HG03064 (cell line): ENCODE measurements at regions not wholly inside any gene's neighbourhood (a gene's known extent, or its start where the extent isn't known, plus 50 kb on each side); places are given as distances from the start of the nearest gene placed in this dataset.
"Not testable (repeated sequence)": the region's sequence is repeated elsewhere in the genome, so short reads cannot be mapped to it uniquely, and the experiment has no call there.

Experiments
- ATAC-seq: cut with Tn5 transposase; IDR thresholded peaks from one replicate; pipeline ENCODE4 v1.9.1; 2021; ENCODE audit warnings: low read depth; ENCODE audit not compliant: unreplicated experiment

DNA sequence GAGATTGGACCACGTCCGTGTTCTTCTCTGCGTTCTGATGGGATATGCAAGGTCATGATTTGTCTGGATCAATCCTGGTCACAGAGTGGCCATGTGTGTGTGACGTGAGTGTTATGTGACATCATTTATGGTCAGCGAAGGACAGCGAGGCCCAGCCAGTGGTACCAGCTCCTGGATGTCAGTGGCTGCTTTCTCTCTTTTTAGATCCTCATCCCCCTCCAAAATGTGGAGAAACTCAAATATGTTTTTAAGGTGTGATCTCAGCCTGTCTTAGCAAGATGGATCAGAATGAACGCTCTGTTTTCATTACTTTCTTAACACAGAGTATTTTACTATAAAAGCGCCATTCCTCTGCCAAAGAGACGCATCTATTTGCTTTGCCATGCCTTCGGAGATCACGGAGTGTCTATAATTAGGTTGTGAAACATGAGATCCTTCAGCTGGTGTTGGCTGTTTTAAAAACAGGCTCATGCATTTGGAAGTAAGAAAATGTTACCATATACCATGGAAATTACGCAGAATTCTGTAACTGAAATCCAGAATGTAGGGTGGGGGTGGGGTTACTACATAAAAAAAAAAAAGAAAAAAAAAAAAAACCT, 245.5 kb upstream of the TCERG1L start:
- ATAC-seq = no peak

DNA sequence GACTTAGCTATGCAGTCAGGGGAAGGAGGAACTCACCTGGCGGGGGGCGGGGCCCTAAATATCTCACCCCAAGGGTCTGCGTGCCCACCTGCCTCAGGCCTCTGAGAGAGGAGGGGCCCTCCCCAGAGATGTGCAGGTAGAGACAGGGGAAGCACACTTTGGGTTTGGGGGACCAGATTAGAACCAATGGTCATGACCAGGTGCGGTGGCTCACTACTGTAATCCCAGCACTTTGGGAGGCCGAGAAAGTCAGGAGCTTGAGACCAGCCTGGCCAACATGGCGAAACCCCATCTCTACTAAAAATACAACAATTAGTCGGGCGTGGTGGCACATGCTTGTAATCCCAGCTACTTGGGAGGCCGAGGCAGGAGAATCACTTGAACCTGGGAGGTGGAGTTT, 246.4 kb upstream of the TCERG1L start:
- ATAC-seq = not testable (repeated sequence)

- ATAC-seq = no peak
Observed at GRCh38 chr10:131559450-131559911, 248.0 kb upstream of the TCERG1L start.

DNA sequence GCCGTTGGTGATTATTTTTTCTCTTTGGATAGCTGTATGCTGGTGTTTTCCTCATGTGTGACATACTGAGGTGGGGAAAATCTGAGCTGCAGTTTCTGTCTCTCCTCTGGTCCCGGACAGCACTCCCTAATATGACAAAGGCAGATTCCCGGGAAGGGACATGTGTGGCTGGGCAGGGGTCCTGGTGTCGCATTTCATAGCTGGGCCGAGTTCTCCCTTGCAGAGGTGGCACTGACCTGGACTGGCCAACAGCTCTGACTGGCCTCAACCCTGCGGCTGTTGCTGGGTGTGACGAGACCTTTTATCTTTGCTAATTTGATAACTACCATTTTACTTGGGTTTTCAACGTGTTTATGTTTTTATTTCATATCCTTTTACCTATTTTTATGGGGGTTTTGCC, 248.6 kb upstream of the TCERG1L start:
- no peak for ATAC-seq

GRCh38 chr10:131560706-131561355, 249.3 kb upstream of the TCERG1L start:
- ATAC-seq = no peak

DNA sequence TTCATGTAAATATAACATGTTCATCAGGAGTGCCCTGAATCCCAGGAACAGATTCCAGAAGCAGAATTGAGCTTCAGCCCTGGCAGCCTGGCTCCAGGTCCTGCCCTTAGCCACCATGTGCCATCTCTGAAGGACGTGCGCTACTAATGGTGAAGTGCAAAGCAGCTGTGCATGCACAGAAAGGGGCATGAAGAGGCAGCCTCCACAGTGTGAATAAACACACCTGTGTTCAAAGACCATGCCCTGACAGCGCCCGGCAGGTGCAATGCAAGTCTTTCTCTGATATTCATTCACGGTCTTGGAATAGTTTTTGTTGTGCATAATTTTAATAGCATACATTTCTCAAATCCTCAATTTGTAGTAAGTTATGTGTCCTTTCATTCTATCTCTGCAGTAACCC, 250.4 kb upstream of the TCERG1L start:
- ATAC-seq = no peak

DNA sequence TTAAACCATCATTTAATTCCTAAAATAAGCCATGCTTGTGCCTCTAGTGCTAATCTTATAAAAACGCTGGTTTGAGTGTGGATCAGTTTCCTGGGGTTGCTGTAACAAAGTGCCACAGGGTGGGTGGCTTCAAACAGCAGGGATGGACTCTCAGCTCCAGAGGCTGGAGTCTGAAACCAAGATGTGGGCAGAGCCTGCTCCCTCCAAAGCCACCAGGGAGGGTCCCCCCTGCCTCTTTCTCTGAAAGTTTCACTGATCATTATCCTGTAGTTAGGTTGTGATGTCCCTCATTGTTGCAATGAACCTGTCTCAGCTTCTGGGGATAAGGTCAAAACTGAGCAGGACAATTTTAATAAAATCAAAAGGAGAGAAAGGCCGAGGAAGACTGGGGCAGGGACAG, 251.9 kb upstream of the TCERG1L start:
- ATAC-seq = no peak

GRCh38 chr10:131567279-131568162, 256.0 kb upstream of the TCERG1L start:
- no peak for ATAC-seq

DNA sequence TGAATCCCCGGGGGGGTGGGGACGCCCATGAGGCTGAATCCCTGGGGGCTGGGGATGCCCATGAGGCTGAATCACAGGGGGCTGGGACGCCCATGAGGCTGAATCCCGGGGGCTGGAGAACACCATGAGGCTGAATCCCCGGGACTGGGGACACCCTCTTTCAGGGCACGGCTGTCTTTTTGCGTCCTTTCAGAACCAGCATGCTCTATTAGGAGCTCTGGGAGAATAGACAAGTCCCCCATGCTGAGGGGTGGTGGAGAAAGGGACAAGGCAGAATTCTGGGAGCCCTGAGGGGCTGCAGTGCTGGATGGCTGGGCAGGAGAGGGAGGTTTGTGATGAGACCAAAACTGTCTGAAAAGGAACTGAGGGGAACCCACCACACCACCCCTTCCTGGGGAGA, 257.3 kb upstream of the TCERG1L start:
- no peak for ATAC-seq

GRCh38 chr10:131569851-131570715, 258.6 kb upstream of the TCERG1L start:
- no peak for ATAC-seq

GRCh38 chr10:131570716-131571307, 259.3 kb upstream of the TCERG1L start:
- ATAC-seq = no peak

- no peak for ATAC-seq
Observed at GRCh38 chr10:131571346-131571745, 259.8 kb upstream of the TCERG1L start.

GRCh38 chr10:131571865-131572264, 260.3 kb upstream of the TCERG1L start:
- no peak for ATAC-seq

DNA sequence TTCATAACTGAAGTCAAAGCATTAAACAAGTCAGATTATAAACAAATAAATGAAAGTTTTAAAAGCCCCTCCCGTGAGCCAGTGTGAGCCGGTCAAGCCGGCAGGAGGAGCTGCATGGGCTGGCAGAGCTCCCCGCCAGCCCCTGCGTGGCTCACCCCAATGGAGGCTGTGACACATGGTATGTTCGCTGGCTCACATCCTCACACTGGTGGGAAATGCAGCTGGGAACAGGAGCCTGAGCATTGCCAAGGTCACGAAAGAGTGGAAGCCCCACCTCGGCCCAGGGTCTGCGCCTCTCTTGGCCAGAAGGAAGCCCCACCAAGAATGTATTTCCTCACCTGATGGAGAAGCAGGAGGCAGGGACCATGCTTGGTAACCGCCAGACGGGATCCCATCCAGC, 261.7 kb upstream of the TCERG1L start:
- no peak for ATAC-seq

DNA sequence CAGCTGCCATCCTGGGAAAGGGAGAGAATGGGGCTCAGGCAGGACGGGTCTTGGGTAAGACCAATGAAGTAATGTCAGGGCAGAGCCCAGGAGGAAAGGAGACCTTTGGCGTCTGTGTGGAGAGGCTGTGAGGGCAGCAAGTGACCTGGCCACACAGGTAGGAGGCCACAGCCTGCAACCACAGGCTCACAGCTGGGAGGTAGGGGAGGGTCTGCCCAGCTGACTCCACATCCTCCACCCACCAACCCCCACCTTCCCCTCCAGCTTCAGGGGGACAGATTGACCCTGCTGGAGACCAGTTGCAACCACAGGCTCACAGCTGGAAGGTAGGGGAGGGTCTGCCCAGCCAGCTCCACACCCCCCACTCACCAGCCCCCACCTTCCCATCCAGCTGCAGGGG, 262.2 kb upstream of the TCERG1L start:
- ATAC-seq = no peak

- ATAC-seq = no peak
Observed at GRCh38 chr10:131574363-131574706, 262.8 kb upstream of the TCERG1L start.

DNA sequence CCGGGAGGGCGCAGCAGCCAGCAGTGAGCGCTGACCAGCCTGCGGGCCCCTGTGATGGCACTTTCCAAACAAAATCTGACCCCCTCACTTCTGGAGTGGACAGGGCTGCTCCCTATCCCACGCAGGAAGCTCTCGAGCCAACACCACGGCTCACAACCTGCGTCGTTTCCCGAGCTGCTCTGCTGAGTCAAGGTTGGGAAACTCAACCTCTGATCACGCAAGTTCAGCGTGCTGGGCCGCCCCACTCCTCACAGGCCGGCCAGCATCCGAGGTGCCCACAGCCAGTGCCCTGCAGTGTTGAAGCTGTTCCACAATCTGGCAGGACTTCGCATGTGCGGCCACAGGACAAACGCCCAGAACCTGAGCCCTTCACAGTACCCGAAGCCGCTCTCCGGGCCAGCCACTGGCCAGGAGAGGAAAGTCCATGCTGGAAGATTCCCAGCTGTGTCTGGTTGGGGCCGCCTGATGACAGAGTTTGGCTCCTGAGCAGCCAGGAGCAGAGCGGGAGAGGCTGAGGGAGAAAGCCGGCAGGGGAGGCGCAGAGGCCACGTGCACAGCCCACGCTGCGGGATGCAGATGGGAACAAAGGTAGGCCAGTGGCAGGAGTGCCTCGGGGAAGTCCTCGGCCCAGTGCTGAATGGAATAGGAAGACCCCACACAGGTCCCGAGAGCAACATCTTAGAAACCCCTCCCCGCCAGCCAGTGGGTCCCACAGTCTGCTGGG, 263.3 kb upstream of the TCERG1L start:
- no peak for ATAC-seq

GRCh38 chr10:131575877-131576276, 264.4 kb upstream of the TCERG1L start:
- ATAC-seq = no peak

- no peak for ATAC-seq
Observed at GRCh38 chr10:131576341-131577177, 265.0 kb upstream of the TCERG1L start.
